ENCODE measurements at regions not wholly inside any gene's neighbourhood (a gene's known extent, or its start where the extent isn't known, plus 50 kb on each side); places are given as distances from the start of the nearest gene placed in this dataset.
"Not testable (repeated sequence)": the region's sequence is repeated elsewhere in the genome, so short reads cannot be mapped to it uniquely, and the experiment has no call there.

DNA sequence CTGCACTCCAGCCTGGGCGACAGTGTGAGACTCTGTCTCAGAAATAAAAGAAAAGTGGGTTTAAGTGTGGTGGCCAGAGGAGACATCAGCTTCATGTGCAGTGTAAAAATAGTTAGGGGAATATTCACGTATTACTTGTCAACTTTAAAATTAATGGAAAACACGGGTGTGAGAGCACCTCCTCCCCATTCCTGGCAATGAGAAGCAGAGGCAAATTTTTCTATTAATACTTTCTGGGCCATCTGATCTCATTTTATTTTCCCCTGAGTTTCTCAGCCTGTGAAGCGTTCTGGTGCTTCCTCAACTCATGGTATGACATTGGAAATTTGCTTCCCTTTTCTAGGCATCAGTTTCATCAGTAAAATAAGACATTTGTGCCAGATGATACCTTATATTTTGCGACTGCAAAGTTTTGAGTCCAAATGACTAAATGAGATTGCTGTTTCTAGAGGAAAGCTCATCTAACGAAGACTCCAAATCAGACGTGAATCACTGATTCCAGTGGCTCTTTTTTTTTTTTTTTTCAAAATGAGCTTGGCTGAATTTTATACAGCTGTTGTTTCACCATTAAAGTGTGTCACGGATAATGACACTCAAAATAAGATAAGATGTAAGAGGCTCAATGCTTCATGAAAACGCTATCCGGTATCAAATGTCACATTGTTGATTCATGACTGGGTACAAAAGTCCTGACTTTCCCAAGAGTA, 104.6 kb downstream of the MSX2 start:
- DNase-seq: no peak

GRCh38 chr5:174827558-174827957, 103.2 kb downstream of the MSX2 start:
- DNase-seq: no peak

DNA sequence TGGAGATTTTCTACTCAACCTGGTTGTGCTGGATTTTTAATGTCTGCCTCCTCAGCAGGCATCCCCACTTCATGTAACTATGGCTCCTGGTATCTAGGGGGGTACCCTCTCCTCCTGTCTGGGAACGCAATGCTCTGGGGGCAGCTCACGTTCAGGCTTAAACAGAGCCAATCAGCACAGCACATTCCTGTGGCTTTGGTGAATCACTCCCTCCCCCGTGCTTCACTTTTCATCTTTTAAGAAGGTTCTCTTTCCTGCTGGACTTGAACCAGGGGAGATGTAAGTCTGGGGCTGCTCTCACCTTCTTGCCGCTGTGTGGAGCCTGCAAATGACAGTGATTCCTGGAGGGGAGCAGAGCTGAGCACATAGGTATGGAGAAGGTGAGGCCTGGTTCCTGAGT, 101.2 kb downstream of the MSX2 start:
- DNase-seq: no peak

GRCh38 chr5:174818430-174818829, 94.0 kb downstream of the MSX2 start:
- no peak for DNase-seq

GRCh38 chr5:174817610-174818009, 93.2 kb downstream of the MSX2 start:
- DNase-seq: no peak

GRCh38 chr5:174816858-174817257, 92.5 kb downstream of the MSX2 start:
- no peak for DNase-seq

DNA sequence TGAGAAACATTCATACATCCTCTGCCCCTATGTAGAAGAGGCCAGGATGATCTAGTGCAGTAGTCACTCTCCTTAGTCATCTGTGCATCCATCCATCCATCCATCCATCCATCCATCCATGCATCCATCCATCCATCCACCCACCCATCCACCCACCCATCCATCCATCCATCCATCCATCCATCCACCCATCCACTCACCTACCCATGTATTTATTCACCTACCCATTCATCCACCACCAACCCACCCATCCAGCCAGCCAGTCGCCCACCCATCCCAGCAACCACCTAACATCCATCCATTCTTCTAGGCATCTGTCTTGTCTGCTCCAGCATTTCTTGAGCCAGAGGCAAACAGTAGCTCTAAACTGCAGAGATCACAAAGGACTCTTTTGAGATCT, 87.1 kb downstream of the MSX2 start:
- no peak for DNase-seq

DNA sequence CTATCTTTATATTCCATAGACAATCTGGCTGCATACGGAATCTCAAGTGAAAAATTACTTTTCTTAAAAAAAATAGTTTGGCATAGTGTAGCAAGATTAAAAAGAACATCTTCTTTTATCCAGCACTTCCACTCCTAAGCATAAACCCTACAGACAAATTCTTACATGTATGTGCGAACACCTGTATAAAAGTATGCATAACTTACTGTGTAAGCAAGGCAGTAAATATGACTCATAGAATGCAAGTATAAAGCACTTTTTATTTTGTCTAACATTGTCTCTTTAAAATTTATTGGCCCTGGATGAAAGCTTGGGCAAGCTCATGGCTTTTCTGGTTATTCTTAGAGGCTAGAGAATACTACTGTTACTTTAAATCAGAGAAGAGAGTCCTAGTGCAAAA, 86.4 kb downstream of the MSX2 start:
- no peak for DNase-seq

GRCh38 chr5:174807471-174807870, 83.1 kb downstream of the MSX2 start:
- DNase-seq: no peak

DNA sequence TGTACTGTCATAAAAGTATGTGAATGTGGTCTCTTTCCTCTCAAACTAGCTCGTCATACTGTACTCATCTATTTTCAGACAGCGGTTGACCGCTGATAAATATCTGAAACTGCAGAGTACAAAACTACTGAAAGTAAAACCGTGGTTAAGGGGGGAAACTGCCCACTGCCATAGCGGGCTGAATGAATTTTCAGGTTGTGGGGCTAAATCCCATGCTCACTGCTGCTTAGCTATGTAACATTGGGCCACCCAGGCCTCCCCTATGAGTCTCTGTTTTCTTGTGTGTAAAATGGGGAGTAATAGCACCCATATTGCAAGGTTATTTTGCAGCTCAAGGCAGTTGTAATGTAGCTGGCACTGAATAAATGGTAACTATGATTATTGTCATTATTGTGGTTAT, 82.3 kb downstream of the MSX2 start:
- DNase-seq: no peak

- DNase-seq: no peak
Measured at GRCh38 chr5:174801798-174802197, 77.4 kb downstream of the MSX2 start.

GRCh38 chr5:174800435-174800834, 76.1 kb downstream of the MSX2 start:
- no peak for DNase-seq

- no peak for DNase-seq
Measured at GRCh38 chr5:174799121-174799520, 74.7 kb downstream of the MSX2 start.

GRCh38 chr5:174798551-174798951, 74.2 kb downstream of the MSX2 start:
- no peak for DNase-seq

GRCh38 chr5:174796711-174797192, 72.4 kb downstream of the MSX2 start:
- no peak for DNase-seq

GRCh38 chr5:174794931-174795672, 70.7 kb downstream of the MSX2 start:
- no peak for DNase-seq

- no peak for DNase-seq
Measured at GRCh38 chr5:174793684-174794328, 69.4 kb downstream of the MSX2 start.

DNA sequence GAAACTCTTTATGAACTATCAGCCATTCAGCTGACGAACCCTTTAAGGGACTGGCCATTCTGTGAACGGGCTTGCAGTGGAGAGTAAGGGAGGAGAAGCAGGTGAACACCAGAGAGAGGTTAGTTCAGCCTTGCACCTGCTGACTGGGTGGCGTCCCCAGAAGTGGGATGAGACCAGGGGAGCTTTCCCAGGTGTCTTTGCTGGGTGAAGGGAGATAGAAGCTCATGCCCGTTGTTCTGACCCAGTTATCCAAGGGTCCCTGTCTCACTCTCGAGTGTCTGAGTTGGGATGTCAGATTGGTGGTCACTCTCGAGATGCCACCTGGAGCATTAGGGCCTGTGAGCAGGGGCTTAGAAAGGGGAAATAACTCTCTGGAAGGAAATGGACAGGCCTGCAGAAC, 68.7 kb downstream of the MSX2 start:
- no peak for DNase-seq

- DNase-seq: not testable (repeated sequence)
Measured at GRCh38 chr5:174792265-174792664, 67.9 kb downstream of the MSX2 start.

DNA sequence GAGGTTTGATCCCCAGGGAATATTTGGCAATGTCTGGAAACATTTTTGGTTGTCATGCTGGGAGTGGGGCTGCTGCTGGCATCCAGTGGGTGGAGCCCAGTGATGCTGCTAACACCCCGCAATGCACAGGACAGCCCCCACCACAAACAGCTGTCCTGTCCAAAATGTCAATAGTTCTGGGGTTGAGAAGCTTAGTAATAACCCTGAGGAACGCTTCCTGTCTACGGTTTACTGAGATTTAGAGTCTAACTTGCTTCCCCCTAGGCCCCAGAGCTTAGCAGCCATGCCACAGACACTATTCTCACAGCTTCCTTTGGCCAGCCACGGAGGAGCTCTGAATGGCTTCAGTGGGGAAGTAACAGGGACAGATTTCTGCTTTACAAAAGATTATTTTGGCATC, 66.5 kb downstream of the MSX2 start:
- no peak for DNase-seq

- DNase-seq: no peak
Measured at GRCh38 chr5:174789596-174789995, 65.2 kb downstream of the MSX2 start.

- no peak for DNase-seq
Measured at GRCh38 chr5:174785120-174785680, 60.8 kb downstream of the MSX2 start.
